Activated T-cell treated with anti-CD3 and anti-CD28 coated beads for 1 hour (primary cell): ENCODE measurements at regions not wholly inside any gene's neighbourhood (a gene's known extent, or its start where the extent isn't known, plus 50 kb on each side); places are given as distances from the start of the nearest gene placed in this dataset.

Source experiments
- DNase-seq: peaks from one replicate; pipeline ENCODE4 v3.0.0-alpha.2; 2020; ENCODE audit warnings: low read depth

GRCh38 chr5:18111906-18112465 lies 477.7 kb downstream of the TAF11L14 start:
- DNase-seq = no peak

GRCh38 chr5:18113721-18114120 lies 479.5 kb downstream of the TAF11L14 start:
- DNase-seq = no peak

DNA sequence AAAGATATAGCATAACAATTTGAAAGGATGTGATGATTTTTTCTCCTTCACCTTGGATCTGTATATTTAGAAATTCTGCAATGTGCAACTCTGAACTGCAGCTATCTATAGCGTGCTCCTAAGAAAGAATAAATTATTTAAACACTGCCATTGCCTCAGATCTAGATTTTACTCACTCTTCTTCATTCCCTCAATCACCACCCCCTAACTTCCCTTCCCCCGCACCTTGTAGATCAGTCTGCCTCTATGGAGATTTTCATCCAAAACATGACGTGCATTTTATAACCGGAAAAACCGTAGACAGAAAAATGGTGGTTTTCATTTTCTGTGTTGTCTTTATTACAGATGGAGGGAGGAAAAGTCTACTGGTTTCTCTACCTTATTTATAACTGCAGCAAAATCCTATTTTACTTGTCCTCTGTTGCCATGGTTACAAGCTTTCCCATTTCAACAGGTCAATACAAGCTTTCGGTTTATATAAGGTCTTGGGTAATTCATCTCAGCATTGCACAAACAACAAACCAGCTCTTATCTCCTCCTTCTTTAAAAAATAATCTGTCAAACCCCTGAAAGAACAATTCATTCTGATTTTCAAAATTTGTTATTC lies 480.0 kb downstream of the TAF11L14 start:
- DNase-seq = no peak

- DNase-seq = no peak
Measured at GRCh38 chr5:18117968-18118367, 483.7 kb downstream of the TAF11L14 start.

GRCh38 chr5:18119156-18119785 lies 485.0 kb downstream of the TAF11L14 start:
- DNase-seq = no peak

DNA sequence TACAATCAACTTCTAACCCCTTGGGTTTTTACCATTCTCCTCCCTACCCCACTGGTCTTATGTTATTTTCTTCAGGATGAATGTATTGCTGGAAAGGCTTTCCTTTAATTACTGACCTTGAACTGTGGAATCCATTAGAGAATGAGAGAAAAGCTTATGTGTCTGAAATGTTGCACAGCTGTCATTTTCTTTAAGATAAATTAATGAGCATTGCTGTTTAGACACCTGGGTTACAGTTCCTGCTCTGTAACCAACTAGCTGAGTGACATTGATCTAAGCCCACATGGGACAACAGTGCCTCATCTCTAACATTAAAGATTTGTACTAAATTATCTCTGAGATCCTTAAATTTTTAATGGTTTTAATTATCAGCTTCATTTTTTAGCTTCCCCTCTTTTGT lies 507.0 kb downstream of the TAF11L14 start:
- no peak for DNase-seq

DNA sequence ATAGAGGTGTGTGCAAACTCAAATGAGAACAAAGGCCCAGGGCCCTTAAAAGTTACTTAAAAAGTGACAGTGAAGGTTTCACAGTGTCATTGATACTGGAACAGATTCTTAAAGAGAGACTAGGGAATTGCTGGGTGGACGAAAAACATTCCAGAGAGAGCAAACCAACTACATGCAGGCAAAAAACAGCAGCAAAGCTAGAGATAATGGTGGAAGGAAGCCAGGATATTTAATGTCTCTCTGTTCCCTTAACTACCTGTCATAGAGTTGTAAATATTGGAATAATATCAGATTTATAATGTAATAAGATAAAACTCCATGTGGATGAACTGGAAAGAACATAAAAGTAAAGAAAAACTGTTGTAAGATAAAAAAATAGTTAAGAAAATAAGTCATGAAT lies 508.6 kb downstream of the TAF11L14 start:
- no peak for DNase-seq

DNA sequence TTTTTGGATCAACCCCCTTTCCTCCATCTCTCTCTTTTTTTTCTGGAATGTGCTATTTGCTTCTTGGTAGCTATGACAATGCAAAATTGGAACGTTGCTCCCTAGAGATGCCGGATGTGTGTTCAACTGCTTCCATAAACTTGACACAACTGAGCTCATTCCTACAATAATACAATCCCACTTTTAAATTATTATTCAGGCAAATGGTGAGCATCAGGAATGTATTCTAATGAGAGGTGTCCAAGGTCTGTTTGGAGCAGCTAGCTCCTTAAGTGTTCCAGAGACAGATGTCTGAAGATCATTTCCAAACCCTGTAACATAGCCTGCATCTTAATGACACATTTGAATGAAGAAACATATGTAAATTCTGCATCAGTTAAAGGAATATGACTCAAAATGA lies 518.4 kb downstream of the TAF11L14 start:
- DNase-seq = no peak

DNA sequence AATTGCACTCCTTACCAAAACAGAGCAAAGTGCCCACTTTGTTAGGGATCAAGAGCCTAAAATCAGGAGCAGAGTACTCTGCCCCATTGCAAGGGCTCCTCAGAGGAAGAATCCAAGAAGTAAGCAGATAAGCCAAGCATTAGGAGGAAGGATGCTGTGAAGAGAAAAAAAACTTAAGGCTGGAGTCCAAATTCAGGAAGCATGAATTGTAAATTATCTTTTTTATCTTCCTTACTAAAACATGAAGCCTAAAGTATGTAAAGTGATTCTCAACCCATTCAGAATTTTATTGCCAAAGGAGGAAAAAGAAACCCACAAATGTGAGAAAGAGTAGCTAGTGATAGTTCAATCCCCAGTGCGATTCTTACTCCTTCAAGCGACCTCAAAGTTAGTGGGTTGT lies 523.9 kb downstream of the TAF11L14 start:
- no peak for DNase-seq

DNA sequence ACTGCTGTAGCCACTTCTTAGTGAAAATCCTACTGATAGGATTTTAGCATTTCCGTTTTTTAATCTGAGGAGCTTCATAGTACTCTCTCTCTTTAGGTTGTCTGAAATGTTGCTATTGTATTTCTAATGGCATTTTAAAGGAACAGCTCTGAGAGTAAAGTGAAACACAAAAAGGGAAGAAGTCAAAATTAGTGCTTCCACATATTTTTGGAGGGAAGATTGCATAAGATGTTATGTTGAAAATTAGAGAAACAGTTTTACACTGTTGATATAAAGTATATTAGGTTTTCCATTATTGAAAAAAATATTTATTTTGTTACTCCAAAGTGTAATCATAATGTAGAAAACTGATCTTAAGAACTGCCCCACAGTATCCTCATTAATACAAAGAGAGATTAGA lies 525.1 kb downstream of the TAF11L14 start:
- DNase-seq = no peak

DNA sequence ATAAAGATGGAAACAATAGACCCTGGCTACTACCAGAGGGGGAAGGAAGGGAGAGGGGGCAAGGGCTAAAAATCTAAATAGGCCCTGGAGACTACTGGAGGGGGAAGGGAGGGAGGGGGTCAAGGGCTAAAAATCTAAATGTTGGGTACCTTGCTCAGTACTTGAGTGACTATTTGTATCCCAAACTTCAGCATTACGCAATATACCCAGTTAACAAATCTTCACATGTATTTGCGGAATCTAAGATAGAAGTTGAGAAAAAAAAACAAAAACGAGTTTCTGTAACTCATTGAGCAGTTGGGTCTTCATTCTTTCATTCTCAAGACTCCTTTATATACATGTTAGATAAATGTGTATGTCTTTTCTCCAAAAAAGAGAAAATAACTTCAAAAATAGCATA lies 537.4 kb downstream of the TAF11L14 start:
- no peak for DNase-seq

DNA sequence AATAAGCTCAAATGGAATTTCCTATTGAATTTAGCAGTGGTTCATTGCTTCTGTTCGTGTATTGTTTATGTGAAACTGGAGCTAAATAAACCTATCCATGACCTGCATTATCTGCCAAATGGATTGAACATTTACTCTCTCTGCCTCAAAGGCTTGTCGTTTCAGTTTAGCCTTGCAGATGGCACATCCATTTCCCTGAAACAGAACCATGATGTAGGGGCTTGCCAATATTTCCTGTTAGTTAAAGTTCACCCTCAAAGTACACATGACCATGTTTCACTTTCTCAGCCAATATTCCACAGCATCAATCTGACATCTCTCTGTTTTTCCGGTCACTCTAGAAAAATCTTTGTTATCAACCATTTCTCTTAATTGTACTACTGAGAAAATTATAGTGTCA lies 545.3 kb downstream of the TAF11L14 start:
- no peak for DNase-seq

- no peak for DNase-seq
Measured at GRCh38 chr5:18181575-18181974, 547.3 kb downstream of the TAF11L14 start.

- DNase-seq = no peak
Measured at GRCh38 chr5:18195910-18196309, 561.6 kb downstream of the TAF11L14 start.

GRCh38 chr5:18197734-18198133 lies 563.5 kb downstream of the TAF11L14 start:
- DNase-seq = no peak

- no peak for DNase-seq
Measured at GRCh38 chr5:18202164-18202563, 567.9 kb downstream of the TAF11L14 start.

GRCh38 chr5:18203296-18203695 lies 569.0 kb downstream of the TAF11L14 start:
- no peak for DNase-seq

- DNase-seq = no peak
Measured at GRCh38 chr5:18213666-18214065, 579.4 kb downstream of the TAF11L14 start.

GRCh38 chr5:18216016-18216415 lies 581.8 kb downstream of the TAF11L14 start:
- no peak for DNase-seq

DNA sequence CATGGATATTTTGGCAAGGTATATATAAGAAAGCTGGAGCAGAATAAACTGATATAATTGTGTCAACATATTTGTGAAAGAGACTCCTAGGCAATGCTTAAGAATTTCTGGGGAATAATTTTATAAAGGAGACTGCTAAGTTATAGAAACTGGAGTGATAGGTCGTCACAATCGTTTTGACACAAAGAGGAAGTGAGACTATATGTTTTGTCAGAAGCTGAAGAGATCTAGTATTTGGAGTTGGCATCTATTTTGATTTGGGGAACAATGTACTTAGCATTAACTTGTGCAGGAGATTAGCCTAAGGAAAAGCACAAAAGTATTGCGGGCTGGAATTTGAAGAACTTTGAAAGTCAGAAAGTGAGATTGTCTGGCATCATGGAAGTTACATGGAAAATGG lies 582.5 kb downstream of the TAF11L14 start:
- no peak for DNase-seq

DNA sequence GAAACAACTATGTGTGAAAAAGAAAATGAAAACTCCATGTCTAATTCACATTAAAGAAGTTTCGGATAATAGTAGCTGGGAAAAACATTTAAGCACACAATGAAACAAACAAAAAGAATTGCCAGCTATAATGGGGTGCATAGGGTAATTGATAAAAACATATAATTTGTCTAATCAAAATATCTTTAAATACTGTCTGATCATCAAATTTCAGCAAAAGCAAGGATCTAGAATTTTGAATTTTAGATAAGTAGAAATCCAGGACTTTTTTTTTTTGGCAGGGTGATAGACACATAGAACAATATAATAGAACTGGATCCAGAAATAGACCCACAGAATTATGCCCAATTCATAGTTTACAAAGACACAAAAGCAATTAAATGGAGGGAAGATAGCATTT lies 585.0 kb downstream of the TAF11L14 start:
- no peak for DNase-seq

DNA sequence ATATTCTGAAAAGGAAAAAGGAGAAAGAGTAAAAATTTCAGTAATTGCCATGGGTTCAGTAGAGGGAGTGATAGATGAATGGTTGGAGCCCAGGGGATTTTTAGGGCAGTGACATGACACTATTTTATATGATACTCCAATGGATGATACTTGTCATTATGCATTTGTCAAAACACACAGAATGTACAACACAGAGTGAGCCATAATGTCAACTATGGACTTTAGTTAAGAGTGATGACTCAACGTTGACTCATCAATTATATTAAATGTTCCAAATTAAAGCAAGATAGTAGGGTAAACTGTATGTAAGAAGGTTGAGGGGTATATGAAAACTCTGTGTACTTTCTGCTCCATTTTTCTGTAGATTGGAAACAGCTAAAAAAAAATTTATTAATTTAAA lies 586.4 kb downstream of the TAF11L14 start:
- DNase-seq = no peak

DNA sequence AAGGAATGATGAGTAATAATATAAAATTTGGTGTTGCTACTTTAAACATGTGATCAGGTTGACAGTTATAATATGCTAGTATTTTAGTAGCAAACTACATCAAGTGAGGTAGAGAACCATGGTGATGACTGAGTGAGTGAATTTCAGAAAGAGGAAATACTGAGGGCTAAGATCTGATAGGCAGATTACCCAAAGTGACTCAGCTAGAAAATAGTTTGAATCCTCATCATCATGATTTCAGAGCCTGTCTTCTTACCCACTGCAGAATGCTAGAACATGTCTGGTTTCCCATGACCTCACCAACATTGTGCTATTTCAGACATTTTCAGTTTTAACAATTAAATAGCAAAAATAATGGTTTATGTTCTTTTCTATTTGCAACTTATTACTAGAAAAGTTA lies 602.1 kb downstream of the TAF11L14 start:
- DNase-seq = no peak

GRCh38 chr5:18238321-18238720 lies 604.1 kb downstream of the TAF11L14 start:
- DNase-seq = no peak
